ENCODE measurements at regions not wholly inside any gene's neighbourhood (a gene's known extent, or its start where the extent isn't known, plus 50 kb on each side); places are given as distances from the start of the nearest gene placed in this dataset.
"Not testable (repeated sequence)": the region's sequence is repeated elsewhere in the genome, so short reads cannot be mapped to it uniquely, and the experiment has no call there.

- peaks cover 3% of the 10 kb centered on the region for H3K9me3 Mint-ChIP-seq (ENCODE audit: low read depth, unreplicated experiment)
- no peak overlapping the region for H3K4me3 Mint-ChIP-seq (ENCODE audit: low read depth, unreplicated experiment)
- CTCF ChIA-PET = no interaction called here
- intact Hi-C loops (cut with micrococcal nuclease; ENCODE audit: unreplicated experiment) = no loop called here
- DNase-seq = no peak
- TF ChIP-seq, protein P1, sequence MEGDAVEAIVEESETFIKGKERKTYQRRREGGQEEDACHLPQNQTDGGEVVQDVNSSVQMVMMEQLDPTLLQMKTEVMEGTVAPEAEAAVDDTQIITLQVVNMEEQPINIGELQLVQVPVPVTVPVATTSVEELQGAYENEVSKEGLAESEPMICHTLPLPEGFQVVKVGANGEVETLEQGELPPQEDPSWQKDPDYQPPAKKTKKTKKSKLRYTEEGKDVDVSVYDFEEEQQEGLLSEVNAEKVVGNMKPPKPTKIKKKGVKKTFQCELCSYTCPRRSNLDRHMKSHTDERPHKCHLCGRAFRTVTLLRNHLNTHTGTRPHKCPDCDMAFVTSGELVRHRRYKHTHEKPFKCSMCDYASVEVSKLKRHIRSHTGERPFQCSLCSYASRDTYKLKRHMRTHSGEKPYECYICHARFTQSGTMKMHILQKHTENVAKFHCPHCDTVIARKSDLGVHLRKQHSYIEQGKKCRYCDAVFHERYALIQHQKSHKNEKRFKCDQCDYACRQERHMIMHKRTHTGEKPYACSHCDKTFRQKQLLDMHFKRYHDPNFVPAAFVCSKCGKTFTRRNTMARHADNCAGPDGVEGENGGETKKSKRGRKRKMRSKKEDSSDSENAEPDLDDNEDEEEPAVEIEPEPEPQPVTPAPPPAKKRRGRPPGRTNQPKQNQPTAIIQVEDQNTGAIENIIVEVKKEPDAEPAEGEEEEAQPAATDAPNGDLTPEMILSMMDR (IDR thresholded peaks at IDR 0.05; ENCODE audit: unreplicated experiment) = no peak
- no peak overlapping the region for H3K27ac Mint-ChIP-seq (ENCODE audit: unreplicated experiment)
- no peaks in the 10 kb centered on the region for H3K27me3 Mint-ChIP-seq (ENCODE audit: unreplicated experiment)
- no peaks in the 10 kb centered on the region for H3K36me3 Mint-ChIP-seq (ENCODE audit: insufficient read depth, unreplicated experiment)
- BruUV-seq (replicated peaks) = no TSS peak
- no peaks in the 10 kb centered on the region for H3K4me1 Mint-ChIP-seq (ENCODE audit: low read depth, unreplicated experiment)
These were observed 74.3 kb upstream of the NDN start for GRCh38 chr15:23761386-23761785.

DNA sequence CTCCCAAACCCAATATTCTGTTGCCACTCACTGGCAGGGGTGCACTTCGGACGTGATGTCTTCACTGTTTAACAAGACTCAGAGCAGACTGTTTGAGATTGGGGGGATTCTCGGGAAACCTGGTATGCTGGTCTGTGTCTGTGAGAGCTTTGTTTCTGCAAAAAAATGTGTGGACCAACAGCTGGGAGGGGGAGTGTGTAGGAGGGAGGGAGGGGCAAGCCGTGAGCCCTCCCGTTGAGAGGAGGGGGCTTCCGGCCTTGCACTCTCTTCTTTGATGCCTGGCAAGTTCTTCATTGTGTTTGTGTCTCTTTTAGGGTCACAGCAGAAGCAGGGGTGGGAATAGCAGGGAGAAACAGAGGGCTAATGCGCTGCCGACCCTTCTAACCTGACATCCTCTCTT lies 74.9 kb upstream of the NDN start:
- Mint-ChIP-seq H3K36me3 (ENCODE audit: insufficient read depth, unreplicated experiment) (no peaks in the 10 kb centered on the region), H3K9me3 (ENCODE audit: low read depth, unreplicated experiment) (peaks cover 3% of the 10 kb centered on the region), H3K27me3 (ENCODE audit: unreplicated experiment) (no peaks in the 10 kb centered on the region), H3K4me3 (ENCODE audit: low read depth, unreplicated experiment) (no peak overlapping the region), H3K27ac (ENCODE audit: unreplicated experiment) (no peak overlapping the region), H3K4me1 (ENCODE audit: low read depth, unreplicated experiment) (no peaks in the 10 kb centered on the region)
- TF ChIP-seq, protein P1 (IDR thresholded peaks at IDR 0.05; ENCODE audit: unreplicated experiment) = no peak
- no peak for DNase-seq
- BruUV-seq (replicated peaks) = no TSS peak
- intact Hi-C loops (cut with micrococcal nuclease; ENCODE audit: unreplicated experiment) = no loop called here
- CTCF ChIA-PET = no interaction called here

GRCh38 chr15:23763021-23763420 lies 75.9 kb upstream of the NDN start:
- no TSS peak for BruUV-seq (replicated peaks)
- Mint-ChIP-seq H3K9me3 (ENCODE audit: low read depth, unreplicated experiment) (peaks cover 3% of the 10 kb centered on the region), H3K27me3 (ENCODE audit: unreplicated experiment) (no peaks in the 10 kb centered on the region), H3K4me1 (ENCODE audit: low read depth, unreplicated experiment) (no peaks in the 10 kb centered on the region), H3K27ac (ENCODE audit: unreplicated experiment) (no peak overlapping the region), H3K4me3 (ENCODE audit: low read depth, unreplicated experiment) (no peak overlapping the region), H3K36me3 (ENCODE audit: insufficient read depth, unreplicated experiment) (no peaks in the 10 kb centered on the region)
- CTCF ChIA-PET = no interaction called here
- no peak for DNase-seq
- intact Hi-C loops (cut with micrococcal nuclease; ENCODE audit: unreplicated experiment) = no loop called here
- TF ChIP-seq, protein P1 (IDR thresholded peaks at IDR 0.05; ENCODE audit: unreplicated experiment) = no peak

GRCh38 chr15:23764306-23764705 lies 77.2 kb upstream of the NDN start:
- CTCF ChIA-PET = no interaction called here
- H3K27me3 Mint-ChIP-seq (ENCODE audit: unreplicated experiment) = no peaks in the 10 kb centered on the region
- no peaks in the 10 kb centered on the region for H3K4me1 Mint-ChIP-seq (ENCODE audit: low read depth, unreplicated experiment)
- peaks cover 3% of the 10 kb centered on the region for H3K9me3 Mint-ChIP-seq (ENCODE audit: low read depth, unreplicated experiment)
- H3K27ac Mint-ChIP-seq (ENCODE audit: unreplicated experiment) = no peak overlapping the region
- no peak overlapping the region for H3K4me3 Mint-ChIP-seq (ENCODE audit: low read depth, unreplicated experiment)
- TF ChIP-seq, protein P1 (IDR thresholded peaks at IDR 0.05; ENCODE audit: unreplicated experiment) = no peak
- no peaks in the 10 kb centered on the region for H3K36me3 Mint-ChIP-seq (ENCODE audit: insufficient read depth, unreplicated experiment)
- intact Hi-C loops (cut with micrococcal nuclease; ENCODE audit: unreplicated experiment) = no loop called here
- no TSS peak for BruUV-seq (replicated peaks)
- DNase-seq = no peak

DNA sequence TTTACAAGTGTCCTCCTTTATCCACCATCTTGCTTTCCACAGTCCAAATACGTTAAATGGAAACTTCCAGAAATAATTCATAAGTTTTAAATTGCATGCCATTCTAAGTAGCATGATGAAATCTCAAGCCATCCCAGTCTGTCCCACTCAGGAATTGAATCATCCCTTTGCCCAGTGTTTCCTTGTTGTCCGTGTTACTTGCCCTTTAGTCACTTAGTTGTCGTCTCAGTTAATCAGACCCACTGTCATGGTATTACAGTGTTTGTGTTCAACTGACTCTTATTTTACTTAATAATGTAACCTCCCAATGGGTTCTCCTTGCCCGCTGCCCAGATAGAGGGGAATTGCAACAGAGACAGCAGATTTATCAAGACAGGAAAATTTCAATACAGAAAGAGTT lies 77.6 kb upstream of the NDN start:
- H3K9me3 Mint-ChIP-seq (ENCODE audit: low read depth, unreplicated experiment) = peaks cover under 1% of the 10 kb centered on the region
- CTCF ChIA-PET = no interaction called here
- TF ChIP-seq, protein P1 (IDR thresholded peaks at IDR 0.05; ENCODE audit: unreplicated experiment) = no peak
- H3K4me1 Mint-ChIP-seq (ENCODE audit: low read depth, unreplicated experiment) = no peaks in the 10 kb centered on the region
- H3K4me3 Mint-ChIP-seq (ENCODE audit: low read depth, unreplicated experiment) = no peak overlapping the region
- no TSS peak for BruUV-seq (replicated peaks)
- intact Hi-C loops (cut with micrococcal nuclease; ENCODE audit: unreplicated experiment) = no loop called here
- no peaks in the 10 kb centered on the region for H3K27me3 Mint-ChIP-seq (ENCODE audit: unreplicated experiment)
- no peak overlapping the region for H3K27ac Mint-ChIP-seq (ENCODE audit: unreplicated experiment)
- no peak for DNase-seq
- H3K36me3 Mint-ChIP-seq (ENCODE audit: insufficient read depth, unreplicated experiment) = no peaks in the 10 kb centered on the region

GRCh38 chr15:23766779-23767178 lies 79.7 kb upstream of the NDN start:
- CTCF ChIA-PET; H3K27ac Mint-ChIP-seq (ENCODE audit: unreplicated experiment); H3K4me1 Mint-ChIP-seq (ENCODE audit: low read depth, unreplicated experiment); H3K36me3 Mint-ChIP-seq (ENCODE audit: insufficient read depth, unreplicated experiment); H3K9me3 Mint-ChIP-seq (ENCODE audit: low read depth, unreplicated experiment); BruUV-seq (replicated peaks); DNase-seq; H3K4me3 Mint-ChIP-seq (ENCODE audit: low read depth, unreplicated experiment); H3K27me3 Mint-ChIP-seq (ENCODE audit: unreplicated experiment); intact Hi-C loops (cut with micrococcal nuclease; ENCODE audit: unreplicated experiment): not testable (repeated sequence)

All from Calu3 (cell line).